Progenitor cell of endocrine pancreas (in vitro differentiated cells): ENCODE measurements at regions not wholly inside any gene's neighbourhood (a gene's known extent, or its start where the extent isn't known, plus 50 kb on each side); places are given as distances from the start of the nearest gene placed in this dataset.

Experiments
- DNase-seq: peaks from one replicate; pipeline ENCODE4 v3.0.0; 2021; ENCODE audit warnings: low spot score; ENCODE audit not compliant: unreplicated experiment
- H3K27ac Mint-ChIP-seq: 2 replicates; pipeline ENCODE4 v1.8.0; 2021; ENCODE audit warnings: mild to moderate bottlenecking, moderate library complexity, mixed read lengths
- H3K27me3 Mint-ChIP-seq: 2 replicates; pipeline ENCODE4 v1.8.0; 2021; ENCODE audit warnings: mixed read lengths
- H3K36me3 Mint-ChIP-seq: 2 replicates; pipeline ENCODE4 v1.8.0; 2022; ENCODE audit warnings: mixed read lengths; ENCODE audit not compliant: insufficient read depth
- H3K4me1 Mint-ChIP-seq: 2 replicates; pipeline ENCODE4 v1.8.0; 2021; ENCODE audit warnings: low read depth, mixed read lengths
- H3K4me3 Mint-ChIP-seq: 2 replicates; pipeline ENCODE4 v1.8.0; 2021; ENCODE audit warnings: low read depth, mild to moderate bottlenecking, moderate library complexity, mixed read lengths
- H3K9me3 Mint-ChIP-seq: 2 replicates; pipeline ENCODE4 v1.8.0; 2021; ENCODE audit warnings: low read depth, mixed read lengths
- CTCF ChIP-seq: fragments of 200-600 bp; sonication (generic); IDR thresholded peaks from one replicate; pipeline ENCODE4 v1.5.0; 2021; ENCODE audit warnings: antibody characterized with exemption, mild to moderate bottlenecking; ENCODE audit not compliant: unreplicated experiment

- no peak for TF ChIP-seq CTCF
- Mint-ChIP-seq H3K27ac (no peak overlapping the region), H3K9me3 (no peaks in the 10 kb centered on the region)
These were observed 169.9 kb upstream of the SLC39A10 start for GRCh38 chr2:195486987-195487644.

GRCh38 chr2:195486520-195486919 lies 170.5 kb upstream of the SLC39A10 start:
- no peaks in the 10 kb centered on the region for H3K27me3 Mint-ChIP-seq
- no peak for TF ChIP-seq CTCF
- no peaks in the 10 kb centered on the region for H3K36me3 Mint-ChIP-seq
- no peaks in the 10 kb centered on the region for H3K9me3 Mint-ChIP-seq
- no peak overlapping the region for H3K27ac Mint-ChIP-seq
- DNase-seq = no peak
- H3K4me1 Mint-ChIP-seq = peaks cover 4% of the 10 kb centered on the region
- H3K4me3 Mint-ChIP-seq = no peak overlapping the region

More at GRCh38 chr2:195486987-195487644, 169.9 kb upstream of the SLC39A10 start:
- Mint-ChIP-seq H3K36me3 (no peaks in the 10 kb centered on the region), H3K4me1 (peaks cover 4% of the 10 kb centered on the region), H3K4me3 (no peak overlapping the region), H3K27me3 (no peaks in the 10 kb centered on the region)
- no peak for DNase-seq

GRCh38 chr2:195482010-195482409 lies 175.0 kb upstream of the SLC39A10 start:
- no peaks in the 10 kb centered on the region for H3K4me1 Mint-ChIP-seq
- TF ChIP-seq CTCF = no peak

GRCh38 chr2:195480121-195480520 lies 176.9 kb upstream of the SLC39A10 start:
- no peaks in the 10 kb centered on the region for H3K4me1 Mint-ChIP-seq
- H3K36me3 Mint-ChIP-seq = no peaks in the 10 kb centered on the region
- no peak for TF ChIP-seq CTCF
- no peaks in the 10 kb centered on the region for H3K27me3 Mint-ChIP-seq
- no peak for DNase-seq
- no peak overlapping the region for H3K4me3 Mint-ChIP-seq
- H3K9me3 Mint-ChIP-seq = no peaks in the 10 kb centered on the region
- no peak overlapping the region for H3K27ac Mint-ChIP-seq

More at GRCh38 chr2:195482010-195482409, 175.0 kb upstream of the SLC39A10 start:
- no peak for DNase-seq
- no peaks in the 10 kb centered on the region for H3K36me3 Mint-ChIP-seq
- no peaks in the 10 kb centered on the region for H3K9me3 Mint-ChIP-seq
- no peaks in the 10 kb centered on the region for H3K27me3 Mint-ChIP-seq
- no peak overlapping the region for H3K4me3 Mint-ChIP-seq
- no peak overlapping the region for H3K27ac Mint-ChIP-seq

- no peaks in the 10 kb centered on the region for H3K4me1 Mint-ChIP-seq
- no peak for DNase-seq
- no peaks in the 10 kb centered on the region for H3K27me3 Mint-ChIP-seq
- H3K27ac Mint-ChIP-seq = no peak overlapping the region
- H3K4me3 Mint-ChIP-seq = no peak overlapping the region
- TF ChIP-seq CTCF = no peak
- H3K36me3 Mint-ChIP-seq = no peaks in the 10 kb centered on the region
- H3K9me3 Mint-ChIP-seq = no peaks in the 10 kb centered on the region
These were observed 177.6 kb upstream of the SLC39A10 start for GRCh38 chr2:195479407-195479806.
